GM12878 (cell line): ENCODE measurements at regions not wholly inside any gene's neighbourhood (a gene's known extent, or its start where the extent isn't known, plus 50 kb on each side); places are given as distances from the start of the nearest gene placed in this dataset.

Experiments
- ATAC-seq: fragments of 200-7000 bp; cut with Tn5 transposase; 3 replicates; pipeline ENCODE4 v1.9.1; 2020; ENCODE audit warnings: mild to moderate bottlenecking, moderate library complexity
- BruUV-seq: library from RNA; stranded (reverse); fragments of 400-500 nt; replicated peaks from 2 replicates; lab custom pipeline; 2021; lab: Mats Ljungman, UMichigan
- CTCF ChIA-PET: fragments of 300-600 bp; sonication (Branson Sonifier 250); formaldehyde crosslinking; extraction: SDS; loops from one replicate; lab custom pipeline; 2021; ENCODE audit warnings: inconsistent platforms; lab: Yijun Ruan, JAX
- POLR2A ChIA-PET: fragments of 350-600 bp; formaldehyde crosslinking; extraction: SDS; loops from one replicate; lab custom pipeline; 2021; ENCODE audit warnings: inconsistent platforms; lab: Charles Lee
- RAD21 ChIA-PET: fragments of 300-600 bp; sonication (Branson Sonifier 250); formaldehyde crosslinking; loops from one replicate; lab custom pipeline; 2023; ENCODE audit warnings: antibody characterized with exemption; ENCODE audit not compliant: unreplicated experiment; lab: Charles Lee
- SMC1A ChIA-PET: fragments of 300-600 bp; sonication (Branson Sonifier 250); formaldehyde crosslinking; loops from one replicate; lab custom pipeline; 2023; ENCODE audit not compliant: unreplicated experiment, uncharacterized antibody; lab: Charles Lee
- DNase-seq: peaks from one replicate; pipeline ENCODE4 v3.0.0-alpha.2; 2011; ENCODE audit warnings: low read depth, low spot score
- FAIRE-seq: peaks from 3 replicates; lab custom pipeline; 2011; peaks lifted over from hg19 to GRCh38; lab: Jason Lieb, UNC
- H2AFZ ChIP-seq: 2 replicates; pipeline ENCODE4 v1.6.0; 2011; ENCODE audit warnings: low read depth, low read length, control low read depth; ENCODE audit not compliant: control insufficient read depth
- H3K27ac ChIP-seq: 2 replicates; pipeline ENCODE4 v1.5.1; 2011; ENCODE audit warnings: control low read depth; ENCODE audit not compliant: control insufficient read depth, insufficient read depth
- H3K27me3 ChIP-seq, 2 experiments: replicated peaks in 1 of 2; 2 replicates each; pipeline versions ENCODE4 v1.6.0 to v1.6.1; 2011; ENCODE audit warnings: low read length in 1 of 2; ENCODE audit not compliant: control insufficient read depth in 2 of 2, insufficient read depth in 2 of 2
- H3K36me3 ChIP-seq, 2 experiments: 2 replicates each; pipeline ENCODE4 v1.5.1; 2011; ENCODE audit warnings: low read length in 1 of 2; ENCODE audit not compliant: control insufficient read depth in 2 of 2, insufficient read depth in 2 of 2
- H3K4me1 ChIP-seq: 2 replicates; pipeline ENCODE4 v1.6.1; 2011; ENCODE audit warnings: mild to moderate bottlenecking, low read length, moderate library complexity, mixed read lengths; ENCODE audit not compliant: control insufficient read depth, insufficient read depth
- H3K4me2 ChIP-seq: 2 replicates; pipeline ENCODE4 v1.6.0; 2011; ENCODE audit warnings: control low read depth; ENCODE audit not compliant: control insufficient read depth, insufficient read depth
- H3K4me3 ChIP-seq: fragments of 200-600 bp; sonication (generic); 2 replicates; pipeline ENCODE4 v1.5.1; 2016
- H3K79me2 ChIP-seq: 2 replicates; pipeline ENCODE4 v1.6.0; 2011; ENCODE audit warnings: low read length; ENCODE audit not compliant: control insufficient read depth, insufficient read depth
- H3K9ac ChIP-seq: 2 replicates; pipeline ENCODE4 v1.8.0; 2011; ENCODE audit warnings: low read length, control low read depth, mixed read lengths; ENCODE audit not compliant: control insufficient read depth, insufficient read depth
- H3K9me3 ChIP-seq: replicated peaks from 3 replicates; pipeline ENCODE4 v1.5.1; 2011; ENCODE audit warnings: mild to moderate bottlenecking, low read length; ENCODE audit not compliant: control insufficient read depth, insufficient read depth
- H4K20me1 ChIP-seq: 2 replicates; pipeline ENCODE4 v1.6.0; 2011; ENCODE audit not compliant: control insufficient read depth, insufficient read depth
- ATF7 ChIP-seq: fragments of 450-650 bp; IDR thresholded peaks from 2 replicates; pipeline ENCODE4 v1.6.1; 2016; ENCODE audit warnings: low read depth, mild to moderate bottlenecking
- BHLHE40 ChIP-seq, 2 experiments: fragments of 450-650 bp in 1 of 2; IDR thresholded peaks; 2 replicates each; pipeline ENCODE4 v1.6.1; 2011 to 2017; ENCODE audit warnings: low read depth in 2 of 2, borderline replicate concordance in 1 of 2, improper control_type of control experiment in 1 of 2, low read length in 1 of 2, mild to moderate bottlenecking in 1 of 2
- CBX5 ChIP-seq: sonication (generic); IDR thresholded peaks from 2 replicates; pipeline ENCODE4 v1.6.1; 2016; ENCODE audit warnings: low read depth, moderate library complexity, mild to moderate bottlenecking, inconsistent platforms
- CREM ChIP-seq: IDR thresholded peaks from 2 replicates; pipeline ENCODE4 v1.6.1; 2014; ENCODE audit warnings: antibody characterized with exemption, low read depth
- DPF2 ChIP-seq: fragments of 450-650 bp; IDR thresholded peaks from 2 replicates; pipeline ENCODE4 v1.6.1; 2017; ENCODE audit warnings: mild to moderate bottlenecking
- ESRRA ChIP-seq: IDR thresholded peaks from 2 replicates; pipeline ENCODE4 v1.6.1; 2012; ENCODE audit warnings: mild to moderate bottlenecking, low read length, improper control_type of control experiment
- HDAC2 ChIP-seq: fragments of 200-600 bp; sonication (generic); IDR thresholded peaks from 2 replicates; pipeline ENCODE4 v1.6.1; 2017
- IRF4 ChIP-seq: IDR thresholded peaks from 2 replicates; pipeline ENCODE4 v1.6.1; 2011; ENCODE audit warnings: low read depth, low read length
- MEF2A ChIP-seq: IDR thresholded peaks from 2 replicates; pipeline ENCODE4 v1.6.1; 2011; ENCODE audit warnings: low read depth, mild to moderate bottlenecking, low read length, moderate library complexity; ENCODE audit not compliant: insufficient read depth
- MEF2B ChIP-seq: fragments of 450-650 bp; IDR thresholded peaks from 2 replicates; pipeline ENCODE4 v1.6.1; 2018; ENCODE audit warnings: mild to moderate bottlenecking, moderate library complexity; ENCODE audit not compliant: partially characterized antibody, poor library complexity, severe bottlenecking
- MTA2 ChIP-seq: fragments of 450-650 bp; IDR thresholded peaks from 2 replicates; pipeline ENCODE4 v1.6.1; 2016; ENCODE audit warnings: low read depth, mild to moderate bottlenecking, moderate library complexity
- NBN ChIP-seq: fragments of 450-650 bp; IDR thresholded peaks from 2 replicates; pipeline ENCODE4 v1.6.1; 2016
- NR2F1 ChIP-seq: fragments of 450-650 bp; conservative IDR thresholded peaks from 2 replicates; pipeline ENCODE4 v1.6.1; 2017; ENCODE audit warnings: mild to moderate bottlenecking
- PAX5 ChIP-seq: IDR thresholded peaks from 2 replicates; pipeline ENCODE4 v1.6.1; 2011; ENCODE audit warnings: low read depth, low read length, borderline replicate concordance
- PKNOX1 ChIP-seq: fragments of 450-650 bp; IDR thresholded peaks from 2 replicates; pipeline ENCODE4 v1.6.1; 2016; ENCODE audit warnings: mild to moderate bottlenecking
- RAD51 ChIP-seq: fragments of 450-650 bp; IDR thresholded peaks from 2 replicates; pipeline ENCODE4 v1.6.1; 2016; ENCODE audit warnings: moderate library complexity, mild to moderate bottlenecking, inconsistent platforms
- RELB ChIP-seq: fragments of 450-650 bp; IDR thresholded peaks from 2 replicates; pipeline ENCODE4 v1.6.1; 2017; ENCODE audit warnings: low read depth, mild to moderate bottlenecking, moderate library complexity
- STAT1 ChIP-seq: fragments of 450-650 bp; conservative IDR thresholded peaks from 2 replicates; pipeline ENCODE4 v1.6.1; 2014; ENCODE audit warnings: antibody characterized with exemption, mild to moderate bottlenecking
- ZBTB33 ChIP-seq: fragments of 450-650 bp; IDR thresholded peaks from 2 replicates; pipeline ENCODE4 v1.6.1; 2017; ENCODE audit warnings: mild to moderate bottlenecking
- ZNF622 ChIP-seq: fragments of 450-650 bp; IDR thresholded peaks from 2 replicates; pipeline ENCODE4 v1.6.1; 2017; ENCODE audit warnings: mild to moderate bottlenecking, inconsistent platforms
- WGBS: methylation state at CpG from one replicate; pipeline ENCODE4 v1.1.6; 2016; ENCODE audit warnings: low lambda C conversion rate; ENCODE audit not compliant: insufficient replicate concordance, insufficient coverage; ENCODE audit errors: missing lambda C conversion rate; 5-methylcytosine and 5-hydroxymethylcytosine counted together
- in situ Hi-C: fragments of 300-500 bp; cut with MboI; formaldehyde crosslinking; loops from 9 replicates; pipeline ENCODE4 v1.14.3; 2018; ENCODE audit warnings: mixed read lengths
- intact Hi-C: fragments of 100-400 bp; cut with micrococcal nuclease; formaldehyde crosslinking; loops from one replicate; pipeline ENCODE4 v1.14.2; 2022; ENCODE audit not compliant: unreplicated experiment
- TF ChIP-seq, protein P1 (sequence below): IDR thresholded peaks from 2 replicates; pipeline ENCODE4 v1.6.1; 2011; ENCODE audit warnings: low read depth, low read length, improper control_type of control experiment, borderline replicate concordance

GRCh38 chr2:16055848-16056580 is 115.7 kb downstream of the MYCN start:
- Histone ChIP-seq H3K79me2 (no peaks in the 10 kb centered on the region), H4K20me1 (no peaks in the 10 kb centered on the region), H2AFZ (peak overlapping the region; percentile 72), H3K36me3 (no peaks in the 10 kb centered on the region), H3K27me3 (no peaks in the 10 kb centered on the region), H3K9ac (peak overlapping the region; percentile 29; the same call in 1 of the 2 replicates), H3K9me3 (no peaks in the 10 kb centered on the region; the same call in 2 of the 3 replicates), H3K27ac (peak overlapping the region; percentile 69), H3K4me2 (peak overlapping the region; percentile 87), H3K4me3 (no peak overlapping the region), H3K4me1 (peaks cover 17% of the 10 kb centered on the region)
- FAIRE-seq (peak; percentile 88), ATAC-seq (peak; percentile 92), DNase-seq (peak; percentile 58)
- WGBS = 12% methylated on average over 7 of the region's 7 CpGs
- in situ Hi-C loops = no loop called here
- BruUV-seq = no TSS peak
- ChIA-PET RAD21 (interaction anchor here (1.3 kb wide), 1 partner anchor 598 kb away, joined by 3 read pairs; no protein-coding TSS in a partner anchor), CTCF (no interaction called here), SMC1A (no interaction called here), POLR2A (no interaction called here)
- intact Hi-C loops = no loop called here
- TF ChIP-seq HDAC2 = no peak
- 0 out of 2 replicates have a peak, but pooled peaks have one; percentile 27 for TF ChIP-seq DPF2
- TF ChIP-seq NR2F1 = peak; percentile 50
- TF ChIP-seq PKNOX1 = peak; percentile 58; the same call in 1 of the 2 replicates
- no peak for TF ChIP-seq NBN
- TF ChIP-seq ATF7 = peak; percentile 61
- 0 out of 2 replicates have a peak, but pooled peaks have one; percentile 24 for TF ChIP-seq RELB
- no peak for TF ChIP-seq CREM
- TF ChIP-seq ESRRA = no peak
- TF ChIP-seq BHLHE40 (IDR thresholded peaks at IDR 0.05; ENCODE audit: borderline replicate concordance in 1 of 2, low read depth in 2 of 2, low read length in 1 of 2) = peak in 1 of 2 experiments; percentile 22; a peak in 1 of 4 replicates
- no peak for TF ChIP-seq IRF4
- no peak for TF ChIP-seq ZBTB33
- peak; percentile 58; the same call in 1 of the 2 replicates for TF ChIP-seq MEF2A
- TF ChIP-seq RAD51 = peak; percentile 90
- TF ChIP-seq, protein P1, sequence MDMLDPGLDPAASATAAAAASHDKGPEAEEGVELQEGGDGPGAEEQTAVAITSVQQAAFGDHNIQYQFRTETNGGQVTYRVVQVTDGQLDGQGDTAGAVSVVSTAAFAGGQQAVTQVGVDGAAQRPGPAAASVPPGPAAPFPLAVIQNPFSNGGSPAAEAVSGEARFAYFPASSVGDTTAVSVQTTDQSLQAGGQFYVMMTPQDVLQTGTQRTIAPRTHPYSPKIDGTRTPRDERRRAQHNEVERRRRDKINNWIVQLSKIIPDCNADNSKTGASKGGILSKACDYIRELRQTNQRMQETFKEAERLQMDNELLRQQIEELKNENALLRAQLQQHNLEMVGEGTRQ = peak; percentile 33; the same call in 1 of the 2 replicates
- peak; percentile 24; the same call in 1 of the 2 replicates for TF ChIP-seq MTA2
- peak; percentile 16; the same call in 1 of the 2 replicates for TF ChIP-seq PAX5
- no peak for TF ChIP-seq ZNF622
- TF ChIP-seq STAT1 = no peak
- peak; percentile 79 for TF ChIP-seq MEF2B
- no peak for TF ChIP-seq CBX5
